KBM-7 (cell line): ENCODE measurements at regions not wholly inside any gene's neighbourhood (a gene's known extent, or its start where the extent isn't known, plus 50 kb on each side); places are given as distances from the start of the nearest gene placed in this dataset.

Source experiments
- DNase-seq: peaks from one replicate; pipeline ENCODE4 v3.0.0-alpha.2; 2015
- in situ Hi-C: fragments of 300-500 bp; cut with MboI; formaldehyde crosslinking; loops from 2 replicates; pipeline ENCODE4 v1.14.3; 2020; ENCODE audit warnings: low sequenced_read_pairs, low pct_unique_long_range_greater_than_20kb, mixed read lengths

DNA sequence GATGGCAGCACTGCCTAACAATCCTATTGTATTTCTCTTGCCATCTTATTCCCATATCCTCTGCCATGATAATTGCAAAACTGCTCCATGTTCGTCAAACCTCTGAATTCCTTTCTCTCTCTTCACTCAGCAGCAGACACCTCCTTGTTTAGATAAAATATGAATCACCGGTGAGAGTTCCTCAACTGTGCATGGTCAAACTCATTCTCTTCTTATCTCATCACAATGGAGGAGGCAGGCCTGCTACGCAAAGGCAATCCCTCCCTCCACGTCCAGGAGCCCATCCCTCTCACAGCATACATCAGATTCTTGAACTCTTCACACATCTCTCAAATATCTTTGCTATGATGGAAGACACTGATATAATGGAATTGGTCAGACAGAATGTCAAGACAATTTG is 90.1 kb upstream of the DAAM1 start:
- in situ Hi-C loops, result no loop called here
- no peak for DNase-seq

DNA sequence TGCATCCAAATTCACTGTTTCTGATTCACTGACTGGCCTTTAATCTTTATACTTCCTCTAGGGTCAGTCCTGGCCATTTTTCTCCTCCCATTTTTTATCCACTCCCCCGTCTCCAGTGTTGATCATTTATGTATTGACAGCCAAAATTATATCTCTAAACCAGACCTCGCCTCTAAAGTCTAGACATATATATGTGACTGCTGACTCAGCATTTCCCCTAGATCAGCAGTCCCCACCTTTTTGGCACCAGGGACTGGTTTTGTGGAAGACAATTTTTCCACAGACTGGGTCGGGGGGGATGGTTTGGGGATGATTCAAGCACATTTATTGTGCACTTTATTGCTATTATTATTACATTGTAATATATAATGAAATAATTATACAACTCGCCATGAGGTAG is 88.3 kb upstream of the DAAM1 start:
- in situ Hi-C loops, result no loop called here
- no peak for DNase-seq

DNA sequence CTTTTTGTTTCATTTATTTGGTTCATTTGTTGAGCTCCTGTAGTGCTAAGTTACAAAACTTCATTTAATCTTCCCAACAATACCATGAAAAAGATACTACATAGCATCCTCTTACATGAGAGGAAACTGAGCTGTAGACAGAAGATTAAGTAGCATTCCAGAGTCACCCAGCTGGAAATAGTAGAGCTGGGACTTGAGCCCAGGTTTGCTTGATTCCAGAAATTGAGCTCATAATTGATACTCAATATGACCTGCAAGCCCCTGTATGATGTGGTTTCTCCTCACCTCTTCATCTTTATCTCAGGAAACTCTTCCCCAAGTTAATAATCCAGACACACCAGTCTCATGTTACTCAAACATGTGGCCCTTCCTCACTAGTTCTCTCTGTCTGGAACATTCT is 87.0 kb upstream of the DAAM1 start:
- DNase-seq, result no peak
- in situ Hi-C loops, result no loop called here

DNA sequence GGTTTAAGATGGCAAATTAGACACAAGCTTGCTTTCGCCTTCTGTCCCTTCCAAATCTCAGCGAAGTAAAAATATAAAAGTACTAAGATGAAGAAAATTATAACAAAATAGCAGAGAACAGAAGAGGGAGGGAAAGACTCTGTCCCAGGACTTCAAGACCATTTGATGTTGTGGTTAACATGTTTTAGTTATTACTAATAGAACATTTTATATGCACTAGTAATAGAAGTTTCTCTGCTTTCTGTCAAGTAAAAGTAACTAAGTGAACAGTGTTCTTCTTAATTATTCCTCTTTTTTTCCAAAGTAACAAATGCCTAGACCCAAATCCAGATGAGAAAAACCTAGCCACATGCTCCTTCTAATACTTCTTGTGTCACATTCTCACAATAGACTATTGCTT is 85.1 kb upstream of the DAAM1 start:
- in situ Hi-C loops, result no loop called here

DNA sequence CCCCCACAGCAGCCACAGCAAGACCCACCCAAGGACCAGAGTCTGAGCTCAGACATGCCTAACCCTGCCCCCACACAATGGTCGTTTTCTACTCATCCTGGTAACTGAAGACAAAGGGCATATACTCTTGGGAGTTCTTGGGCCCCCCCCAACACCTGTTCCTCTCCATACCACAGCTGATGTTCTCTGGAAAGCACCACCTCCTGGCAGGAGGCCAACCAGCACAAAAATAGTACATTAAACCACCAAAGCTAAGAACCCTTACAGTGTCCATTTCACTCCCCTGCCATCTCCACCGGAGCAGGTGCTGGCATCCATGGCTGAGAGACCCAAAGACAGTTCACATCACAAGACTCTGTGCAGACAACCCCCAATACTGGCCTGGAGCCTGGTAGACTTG is 80.6 kb upstream of the DAAM1 start:
- in situ Hi-C loops, result no loop called here
- DNase-seq, result no peak

More for the DNA sequence above, 85.1 kb upstream of the DAAM1 start:
- DNase-seq, result no peak

DNA sequence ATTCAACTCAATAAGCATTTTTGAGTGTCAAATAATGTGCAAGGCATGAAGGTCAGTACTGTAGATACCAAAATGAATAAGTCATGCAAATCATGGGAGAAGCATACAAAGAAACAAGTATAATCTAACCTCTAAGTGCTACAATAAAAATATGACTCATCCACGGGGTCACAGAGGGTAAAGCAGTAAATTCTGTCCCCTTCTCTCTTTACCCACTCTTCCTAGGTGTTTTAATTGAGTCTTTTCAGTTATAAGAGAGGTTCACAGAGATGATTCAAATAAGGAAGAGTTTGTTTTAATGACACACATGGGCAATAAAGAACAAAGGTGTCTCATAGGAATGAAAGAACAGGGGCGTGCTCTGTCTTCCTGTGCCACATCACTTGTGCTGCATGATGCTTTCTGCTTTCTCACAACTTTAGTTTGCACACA is 71.5 kb upstream of the DAAM1 start:
- no peak for DNase-seq
- in situ Hi-C loops, result no loop called here

DNA sequence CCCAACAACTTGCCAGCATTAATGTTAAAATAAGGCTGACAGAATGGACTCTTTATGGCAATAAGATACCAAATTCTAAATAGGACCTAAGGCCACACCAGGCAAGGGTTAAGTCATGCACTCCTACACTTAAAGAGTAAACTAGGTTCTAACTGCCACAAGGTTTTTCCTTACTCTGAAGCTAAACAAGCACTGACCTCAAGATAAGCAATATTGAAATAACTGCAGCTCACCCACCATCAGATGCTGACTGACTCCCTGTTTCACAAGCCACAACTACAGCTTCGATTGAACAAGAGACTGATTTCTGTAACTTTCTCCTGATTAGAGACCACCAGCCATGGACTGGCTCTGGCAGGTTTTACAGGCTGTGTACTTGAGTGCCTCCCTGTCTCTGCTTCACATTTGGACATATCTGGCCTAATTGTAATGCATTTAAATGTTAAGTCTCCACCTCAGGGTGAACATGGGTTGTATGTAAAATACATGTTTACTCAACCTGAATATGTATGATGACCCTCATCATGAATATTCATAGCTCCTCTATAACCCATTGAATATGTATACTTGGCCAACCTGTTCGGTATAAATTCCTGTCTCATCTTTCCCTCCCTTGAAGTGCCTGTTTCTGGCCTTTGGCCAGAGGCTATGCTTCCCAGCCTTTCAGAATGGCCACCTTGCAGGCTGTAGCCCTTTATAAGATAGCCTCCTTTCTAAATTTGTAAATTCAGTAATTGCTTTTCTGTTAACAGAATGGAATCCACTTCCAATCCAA is 70.5 kb upstream of the DAAM1 start:
- in situ Hi-C loops, result no loop called here
- DNase-seq, result no peak

DNA sequence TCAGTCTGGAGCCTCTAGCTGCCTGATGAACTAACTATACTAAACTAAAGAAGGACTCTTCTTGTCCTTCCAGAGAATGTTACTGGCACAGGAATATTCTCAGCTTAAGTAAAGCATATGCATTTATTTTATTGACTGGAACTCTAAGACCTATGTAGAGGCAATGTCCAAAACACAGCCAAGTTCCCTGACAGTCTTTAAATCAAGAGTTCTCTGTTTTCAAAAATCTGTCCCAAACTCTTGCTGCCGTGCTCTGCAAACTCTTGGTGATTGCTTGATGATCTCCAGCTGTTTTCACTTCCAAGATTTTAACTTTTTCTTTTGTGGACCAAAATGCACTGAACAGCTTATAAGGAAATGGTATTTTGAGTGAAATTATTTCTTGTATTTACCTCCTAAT is 67.5 kb upstream of the DAAM1 start:
- DNase-seq, result no peak
- in situ Hi-C loops, result no loop called here

DNA sequence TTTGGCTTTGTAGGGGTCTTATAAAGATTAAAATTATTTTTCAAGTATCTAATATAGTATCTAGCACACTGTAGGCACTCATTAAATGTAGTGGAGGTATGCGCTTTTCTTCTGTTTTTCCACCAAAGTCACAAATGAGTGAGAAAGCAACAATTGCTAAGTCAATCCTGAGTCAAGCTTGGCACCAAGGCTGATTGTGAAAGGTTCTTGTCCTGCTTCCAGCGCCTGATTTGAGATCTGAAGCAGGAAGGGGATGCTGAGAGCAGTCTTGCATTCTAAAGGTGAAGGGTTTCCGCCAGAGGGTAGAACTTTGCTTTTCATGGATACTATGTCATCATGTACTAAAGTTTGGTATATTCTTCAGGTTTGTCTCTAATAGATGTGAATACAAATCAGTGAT is 64.9 kb upstream of the DAAM1 start:
- DNase-seq, result no peak
- in situ Hi-C loops, result no loop called here

DNA sequence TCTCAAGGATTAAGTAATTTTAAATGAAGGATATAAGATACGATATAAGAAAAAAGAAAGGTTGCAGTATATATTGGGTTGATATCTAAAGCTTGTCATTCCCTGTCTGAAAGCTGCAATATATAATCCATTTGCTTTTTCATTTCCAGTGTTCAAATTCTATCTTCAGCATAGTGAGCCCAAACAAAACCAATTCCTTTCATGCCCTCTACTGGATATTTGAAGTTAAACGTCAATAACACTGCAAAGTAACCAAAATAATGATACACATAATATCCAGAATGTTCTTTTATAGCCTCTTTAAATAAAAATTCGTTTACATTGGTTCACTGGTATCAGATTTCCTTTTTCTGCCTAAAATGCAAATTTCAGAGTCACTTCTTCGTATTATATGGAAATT is 64.5 kb upstream of the DAAM1 start:
- peak; percentile 13 for DNase-seq
- in situ Hi-C loops, result no loop called here

DNA sequence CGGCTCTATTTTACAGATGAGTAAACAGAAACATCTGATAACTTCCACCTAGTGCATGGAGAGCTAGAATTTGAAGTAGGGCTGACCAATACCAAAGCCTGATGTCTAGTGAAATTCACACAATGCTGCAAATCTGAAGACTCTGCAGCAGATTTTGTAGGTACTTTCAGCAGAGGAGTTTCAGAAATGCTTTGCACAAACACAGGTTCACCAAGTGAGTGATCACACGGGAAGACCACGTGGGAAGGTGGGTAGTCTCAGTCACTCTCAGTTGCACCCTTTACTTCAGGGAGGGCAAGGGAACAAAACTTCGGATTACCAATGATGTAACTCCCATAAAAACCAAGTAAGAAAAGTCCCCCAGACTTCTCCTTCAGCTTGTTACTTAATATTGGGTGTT is 63.3 kb upstream of the DAAM1 start:
- DNase-seq, result no peak
- in situ Hi-C loops, result loop anchor here (25.0 kb wide), 1 partner anchor 312 kb away; no protein-coding TSS in a partner anchor

DNA sequence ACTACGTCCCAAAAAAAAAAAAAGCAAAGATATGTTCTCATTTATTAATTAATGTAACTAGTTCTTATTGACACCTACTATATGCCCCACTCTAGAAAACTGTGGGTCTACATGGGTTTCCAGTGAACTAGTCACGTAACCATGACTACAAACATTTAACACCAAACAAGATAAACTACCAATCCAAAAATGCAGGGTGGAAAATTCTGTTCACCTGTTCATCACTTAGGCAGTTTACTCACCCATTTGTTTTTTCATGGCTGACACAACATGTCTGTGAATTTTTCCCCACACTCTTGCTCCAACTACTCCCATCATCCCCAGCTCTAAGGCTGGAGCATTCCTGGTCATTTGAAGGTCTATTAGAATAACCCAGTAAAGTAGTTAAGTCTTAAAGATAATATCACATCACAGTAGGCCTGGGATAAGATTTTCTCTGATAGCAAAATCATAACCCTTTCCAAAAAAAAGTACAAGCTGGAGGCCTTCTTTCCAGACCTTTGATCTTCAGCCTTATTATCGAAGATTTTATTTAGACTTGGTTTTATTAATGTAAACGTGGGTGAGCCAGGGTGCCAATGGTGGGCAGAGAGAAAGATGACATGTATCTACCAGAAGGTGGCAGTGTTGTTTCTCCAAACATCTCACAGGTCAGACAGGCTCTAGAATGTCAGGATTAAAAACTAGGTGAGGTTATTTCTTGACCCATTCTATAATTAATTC is 61.6 kb upstream of the DAAM1 start:
- DNase-seq, result peak; percentile 67
- in situ Hi-C loops, result loop anchor here (25.0 kb wide), 1 partner anchor 310 kb away; no protein-coding TSS in a partner anchor

DNA sequence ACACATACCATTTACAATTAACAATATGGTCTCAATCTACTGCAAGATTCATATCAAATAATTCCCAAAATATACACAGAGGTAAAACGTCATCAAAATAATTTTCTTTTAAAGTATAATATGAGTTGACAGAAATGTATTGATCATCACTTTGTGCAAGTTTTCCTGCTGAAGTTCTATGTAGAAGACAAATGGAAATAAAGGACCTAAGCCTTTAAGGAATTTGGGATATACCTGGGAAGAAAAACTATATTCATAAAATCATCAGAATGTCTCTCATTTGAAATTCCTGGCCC is 61.1 kb upstream of the DAAM1 start:
- no peak for DNase-seq
- in situ Hi-C loops, result loop anchor here (25.0 kb wide), 1 partner anchor 310 kb away; no protein-coding TSS in a partner anchor

DNA sequence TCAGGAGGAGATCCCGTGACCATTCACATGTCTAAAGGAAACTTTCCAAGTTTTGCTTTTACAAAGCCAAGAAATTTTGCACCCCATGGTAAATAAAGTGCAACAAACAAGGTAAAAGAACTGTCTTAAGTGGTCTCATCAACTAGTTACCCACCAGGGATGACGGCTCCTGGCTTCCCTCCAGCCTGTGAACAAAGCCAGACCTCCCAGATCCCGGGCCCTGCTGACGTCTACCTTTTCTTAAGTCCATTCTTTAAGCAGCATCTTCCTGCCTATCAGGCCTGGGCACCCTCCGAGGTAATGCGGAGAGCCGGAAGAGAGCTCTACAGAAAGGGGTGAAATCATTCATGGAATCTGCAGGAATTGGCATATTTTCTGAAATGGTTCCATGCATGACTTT is 58.0 kb upstream of the DAAM1 start:
- in situ Hi-C loops, result loop anchor here (25.0 kb wide), 1 partner anchor 307 kb away; no protein-coding TSS in a partner anchor

DNA sequence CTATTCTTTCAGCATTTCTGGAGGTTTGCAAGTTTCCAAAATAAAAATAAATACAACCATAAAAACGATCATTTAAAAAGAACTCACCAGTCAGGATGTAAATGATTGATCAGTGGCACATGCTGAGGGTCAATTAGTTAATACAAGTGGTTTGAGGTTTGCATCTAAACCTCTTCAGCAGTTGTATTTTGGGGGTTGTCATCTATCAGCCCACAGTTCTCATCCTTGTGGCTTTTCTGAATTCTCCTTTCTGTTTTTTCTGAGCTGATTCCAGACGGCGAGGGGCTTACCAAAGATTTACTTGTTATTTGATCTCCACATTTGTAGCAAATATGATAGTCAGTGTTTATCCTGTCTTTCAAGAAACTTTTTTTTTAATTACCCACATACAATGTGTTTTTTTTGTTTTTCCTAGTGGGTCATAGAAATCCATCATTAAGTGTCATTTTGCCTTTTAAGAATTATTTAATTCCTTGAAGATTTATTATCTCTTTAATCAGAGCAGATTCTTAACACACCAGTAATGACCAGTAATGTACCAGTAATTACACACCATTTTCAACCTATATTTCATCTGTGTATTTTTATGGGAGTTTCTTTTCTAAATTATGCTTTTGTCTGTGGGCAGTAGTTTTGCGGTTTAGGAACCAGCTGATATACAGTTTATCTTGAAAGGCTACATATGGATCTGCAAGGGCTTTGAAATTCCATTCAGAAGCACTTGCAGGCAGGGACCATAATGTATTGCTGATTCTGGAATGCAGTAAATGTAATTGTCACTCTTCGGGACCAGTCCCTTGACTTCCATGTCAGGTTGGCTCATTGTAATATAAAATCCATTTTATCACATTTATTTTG is 56.3 kb upstream of the DAAM1 start:
- DNase-seq, result no peak
- in situ Hi-C loops, result loop anchor here (25.0 kb wide), 1 partner anchor 305 kb away; no protein-coding TSS in a partner anchor

More for the DNA sequence above, 58.0 kb upstream of the DAAM1 start:
- DNase-seq, result no peak

DNA sequence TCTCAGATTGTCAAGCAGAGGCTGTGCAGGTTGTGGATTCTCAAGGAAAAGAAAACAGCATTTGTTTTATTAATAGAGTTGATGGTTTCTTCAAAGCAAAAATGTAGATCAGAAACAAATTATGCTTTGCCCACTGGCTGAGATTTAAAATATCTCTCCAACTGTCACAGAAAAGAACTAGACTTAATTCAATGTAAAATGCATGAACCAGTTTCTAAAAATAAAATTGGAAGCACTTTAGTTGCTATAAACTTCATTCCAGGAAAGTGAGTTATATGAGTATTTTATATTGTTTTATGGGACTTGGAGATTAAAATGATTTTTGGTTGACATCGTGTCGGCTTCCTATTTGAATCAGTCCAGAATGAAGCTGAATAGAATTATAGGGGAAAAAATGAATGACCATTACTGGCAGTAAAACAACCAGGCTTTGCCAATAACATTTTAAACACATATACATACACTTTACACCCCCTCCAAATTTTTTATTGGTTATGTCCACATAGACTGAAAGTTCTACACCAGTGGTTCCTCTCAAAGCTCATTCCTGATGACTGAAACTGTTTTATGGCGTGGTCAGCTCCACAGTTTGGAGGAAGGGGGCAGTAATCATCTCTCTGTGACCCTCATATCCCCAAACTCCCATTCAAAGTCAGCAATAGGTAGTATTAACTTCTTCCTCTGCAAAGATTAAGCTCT is 55.5 kb upstream of the DAAM1 start:
- in situ Hi-C loops, result loop anchor here (25.0 kb wide), 1 partner anchor 304 kb away; no protein-coding TSS in a partner anchor
- DNase-seq, result no peak

DNA sequence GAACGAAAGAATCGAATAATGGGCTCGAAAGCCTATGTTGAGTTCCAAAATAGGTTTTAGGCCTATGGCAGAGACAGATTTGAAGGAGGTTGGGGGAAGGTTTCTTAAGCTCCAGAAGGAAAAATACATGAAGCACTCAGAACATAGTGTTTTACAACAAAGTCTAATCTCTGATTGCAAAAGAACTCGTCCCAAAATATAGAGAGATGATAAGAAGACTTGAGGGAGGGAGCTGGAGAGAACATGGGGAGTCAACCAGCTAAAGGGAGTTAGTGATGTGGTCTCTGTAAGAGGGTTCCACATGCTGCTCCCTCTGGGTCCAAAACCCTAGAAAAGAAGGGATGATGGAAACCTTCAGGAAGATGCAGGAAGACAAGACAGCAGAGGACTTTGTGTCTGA is 54.8 kb upstream of the DAAM1 start:
- no peak for DNase-seq
- in situ Hi-C loops, result loop anchor here (25.0 kb wide), 1 partner anchor 304 kb away; no protein-coding TSS in a partner anchor

DNA sequence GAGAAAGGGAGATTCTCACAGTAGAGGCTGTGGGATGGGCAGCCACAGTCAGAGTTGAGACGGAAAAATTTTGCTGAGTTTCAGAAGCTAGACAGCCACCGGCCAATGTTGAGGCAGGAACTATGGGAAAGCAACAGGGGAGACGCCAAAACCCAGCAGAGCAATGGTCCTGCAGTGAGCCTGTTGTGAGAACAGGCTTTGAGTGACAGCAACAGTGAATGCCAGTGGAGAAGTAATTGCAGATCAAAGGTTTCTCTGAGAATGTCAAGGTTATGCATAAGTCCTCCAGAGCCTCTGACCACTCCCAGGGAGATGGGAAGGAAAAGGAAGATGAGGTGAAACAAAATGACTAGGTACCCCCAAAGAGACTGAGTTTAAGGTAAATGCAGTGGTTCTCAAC is 54.2 kb upstream of the DAAM1 start:
- in situ Hi-C loops, result loop anchor here (25.0 kb wide), 1 partner anchor 303 kb away; no protein-coding TSS in a partner anchor
- no peak for DNase-seq

DNA sequence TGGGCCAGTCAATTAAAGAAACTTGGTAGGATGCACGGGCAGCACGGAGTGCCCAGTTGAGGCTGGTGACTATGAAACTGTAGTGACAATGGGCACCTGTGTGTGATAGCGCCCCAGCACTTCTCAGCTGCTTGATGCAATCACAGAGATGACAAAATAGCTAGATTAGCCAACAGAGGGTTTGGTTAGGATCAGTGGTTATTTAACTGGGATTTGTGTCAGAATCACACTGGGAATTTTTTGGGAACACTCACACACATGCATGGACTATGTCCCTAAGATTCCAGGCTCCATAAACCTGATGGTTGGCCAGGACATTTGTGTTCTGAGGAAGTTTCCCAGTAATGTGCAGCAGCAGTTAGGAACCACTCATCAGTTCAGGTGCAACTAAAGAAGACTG is 51.2 kb upstream of the DAAM1 start:
- in situ Hi-C loops, result loop anchor here (25.0 kb wide), 1 partner anchor 300 kb away; no protein-coding TSS in a partner anchor
- no peak for DNase-seq
